PFSK-1 (cell line): ENCODE measurements at regions not wholly inside any gene's neighbourhood (a gene's known extent, or its start where the extent isn't known, plus 50 kb on each side); places are given as distances from the start of the nearest gene placed in this dataset.

Experiments used
- FOXP2 ChIP-seq: optimal IDR thresholded peaks from 2 replicates; pipeline ENCODE3; 2011; ENCODE audit warnings: borderline replicate concordance, control low read depth, inconsistent platforms; ENCODE audit not compliant: insufficient read depth; ENCODE audit errors: extremely low read length, extremely low read depth
- POLR2AphosphoS5 ChIP-seq: IDR thresholded peaks from 2 replicates; pipeline ENCODE4 v1.6.1; 2012; ENCODE audit warnings: low read depth, mild to moderate bottlenecking, control low read depth, low read length, moderate library complexity
- SIN3A ChIP-seq: IDR thresholded peaks from 2 replicates; pipeline ENCODE4 v1.6.1; 2012; ENCODE audit warnings: mild to moderate bottlenecking, low read length, moderate library complexity, borderline replicate concordance; ENCODE audit not compliant: insufficient read depth
- TAF1 ChIP-seq: IDR thresholded peaks from 2 replicates; pipeline ENCODE4 v1.6.1; 2012; ENCODE audit warnings: low read length, control low read depth, borderline replicate concordance; ENCODE audit not compliant: insufficient read depth
- TF ChIP-seq, protein P1 (sequence below), 2 experiments: IDR thresholded peaks; 2 replicates each; pipeline versions ENCODE4 v1.6.1 to v1.8.0; 2011 to 2012; ENCODE audit warnings: low read depth in 2 of 2, low read length in 2 of 2, control low read depth in 1 of 2, inconsistent platforms in 1 of 2, mild to moderate bottlenecking in 1 of 2, moderate library complexity in 1 of 2; ENCODE audit not compliant: insufficient read depth in 1 of 2

GRCh38 chr15:92846741-92847140 lies 53.4 kb upstream of the CHD2 start:
- TF ChIP-seq POLR2AphosphoS5 (no peak), TAF1 (no peak), SIN3A (no peak), FOXP2 (no peak)
- TF ChIP-seq, protein P1, sequence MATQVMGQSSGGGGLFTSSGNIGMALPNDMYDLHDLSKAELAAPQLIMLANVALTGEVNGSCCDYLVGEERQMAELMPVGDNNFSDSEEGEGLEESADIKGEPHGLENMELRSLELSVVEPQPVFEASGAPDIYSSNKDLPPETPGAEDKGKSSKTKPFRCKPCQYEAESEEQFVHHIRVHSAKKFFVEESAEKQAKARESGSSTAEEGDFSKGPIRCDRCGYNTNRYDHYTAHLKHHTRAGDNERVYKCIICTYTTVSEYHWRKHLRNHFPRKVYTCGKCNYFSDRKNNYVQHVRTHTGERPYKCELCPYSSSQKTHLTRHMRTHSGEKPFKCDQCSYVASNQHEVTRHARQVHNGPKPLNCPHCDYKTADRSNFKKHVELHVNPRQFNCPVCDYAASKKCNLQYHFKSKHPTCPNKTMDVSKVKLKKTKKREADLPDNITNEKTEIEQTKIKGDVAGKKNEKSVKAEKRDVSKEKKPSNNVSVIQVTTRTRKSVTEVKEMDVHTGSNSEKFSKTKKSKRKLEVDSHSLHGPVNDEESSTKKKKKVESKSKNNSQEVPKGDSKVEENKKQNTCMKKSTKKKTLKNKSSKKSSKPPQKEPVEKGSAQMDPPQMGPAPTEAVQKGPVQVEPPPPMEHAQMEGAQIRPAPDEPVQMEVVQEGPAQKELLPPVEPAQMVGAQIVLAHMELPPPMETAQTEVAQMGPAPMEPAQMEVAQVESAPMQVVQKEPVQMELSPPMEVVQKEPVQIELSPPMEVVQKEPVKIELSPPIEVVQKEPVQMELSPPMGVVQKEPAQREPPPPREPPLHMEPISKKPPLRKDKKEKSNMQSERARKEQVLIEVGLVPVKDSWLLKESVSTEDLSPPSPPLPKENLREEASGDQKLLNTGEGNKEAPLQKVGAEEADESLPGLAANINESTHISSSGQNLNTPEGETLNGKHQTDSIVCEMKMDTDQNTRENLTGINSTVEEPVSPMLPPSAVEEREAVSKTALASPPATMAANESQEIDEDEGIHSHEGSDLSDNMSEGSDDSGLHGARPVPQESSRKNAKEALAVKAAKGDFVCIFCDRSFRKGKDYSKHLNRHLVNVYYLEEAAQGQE (IDR thresholded peaks at IDR 0.05; ENCODE audit: insufficient read depth in 1 of 2, low read depth in 2 of 2, low read length in 2 of 2) = no peak
